Astrocyte (in vitro differentiated cells and primary cell): ENCODE measurements at regions not wholly inside any gene's neighbourhood (a gene's known extent, or its start where the extent isn't known, plus 50 kb on each side); places are given as distances from the start of the nearest gene placed in this dataset.

Experiments
- DNase-seq: peaks from one replicate; pipeline ENCODE4 v3.0.0-alpha.2; 2010; ENCODE audit warnings: low read depth
- FAIRE-seq: peaks from 2 replicates; lab custom pipeline; 2011; peaks lifted over from hg19 to GRCh38; lab: Jason Lieb, UNC
- H2AFZ ChIP-seq: 2 replicates; pipeline ENCODE4 v1.6.0; 2012; ENCODE audit warnings: low read depth, low read length, inconsistent platforms
- H3K27ac ChIP-seq: 2 replicates; pipeline ENCODE4 v1.5.1; 2011; ENCODE audit warnings: low read depth, low read length, inconsistent platforms
- H3K27me3 ChIP-seq: 2 replicates; pipeline ENCODE4 v1.6.0; 2011; ENCODE audit warnings: low read length, inconsistent platforms; ENCODE audit not compliant: insufficient read depth
- H3K36me3 ChIP-seq: 2 replicates; pipeline ENCODE4 v1.5.1; 2011; ENCODE audit warnings: low read length, inconsistent platforms; ENCODE audit not compliant: insufficient read depth
- H3K4me1 ChIP-seq: 2 replicates; pipeline ENCODE4 v1.5.1; 2011; ENCODE audit warnings: low read length, inconsistent platforms; ENCODE audit not compliant: insufficient read depth
- H3K4me2 ChIP-seq: 2 replicates; pipeline ENCODE4 v1.6.0; 2012; ENCODE audit warnings: low read length, inconsistent platforms
- H3K4me3 ChIP-seq: 2 replicates; pipeline ENCODE4 v1.5.1; 2011; ENCODE audit warnings: low read depth, mild to moderate bottlenecking, low read length, inconsistent platforms; ENCODE audit not compliant: insufficient read depth
- H3K79me2 ChIP-seq: 2 replicates; pipeline ENCODE4 v1.6.0; 2012; ENCODE audit warnings: mild to moderate bottlenecking, low read length, inconsistent platforms; ENCODE audit not compliant: insufficient read depth
- H3K9ac ChIP-seq: 2 replicates; pipeline ENCODE4 v1.6.0; 2012; ENCODE audit warnings: mild to moderate bottlenecking, low read length, inconsistent platforms
- H3K9me3 ChIP-seq: 2 replicates; pipeline ENCODE4 v1.5.1; 2012; ENCODE audit warnings: low read depth, mild to moderate bottlenecking, low read length, inconsistent platforms; ENCODE audit not compliant: insufficient read depth
- H4K20me1 ChIP-seq: 2 replicates; pipeline ENCODE4 v1.6.0; 2012; ENCODE audit warnings: low read length, inconsistent platforms; ENCODE audit not compliant: insufficient read depth
- H3K27ac Mint-ChIP-seq: one replicate; pipeline ENCODE4 v1.8.0; 2021; ENCODE audit warnings: mild to moderate bottlenecking, mixed read lengths; ENCODE audit not compliant: unreplicated experiment
- H3K27me3 Mint-ChIP-seq: one replicate; pipeline ENCODE4 v1.8.0; 2021; ENCODE audit warnings: low read depth, mixed read lengths; ENCODE audit not compliant: unreplicated experiment
- H3K36me3 Mint-ChIP-seq: one replicate; pipeline ENCODE4 v1.8.0; 2021; ENCODE audit warnings: low read depth, mixed read lengths; ENCODE audit not compliant: unreplicated experiment
- H3K4me1 Mint-ChIP-seq: one replicate; pipeline ENCODE4 v1.8.0; 2021; ENCODE audit warnings: low read depth, mixed read lengths; ENCODE audit not compliant: unreplicated experiment
- H3K4me3 Mint-ChIP-seq: one replicate; pipeline ENCODE4 v1.8.0; 2021; ENCODE audit warnings: mild to moderate bottlenecking, moderate library complexity, mixed read lengths; ENCODE audit not compliant: unreplicated experiment
- H3K9me3 Mint-ChIP-seq: one replicate; pipeline ENCODE4 v1.8.0; 2021; ENCODE audit warnings: mild to moderate bottlenecking, mixed read lengths; ENCODE audit not compliant: unreplicated experiment
- CTCF ChIP-seq: IDR thresholded peaks from 2 replicates; pipeline ENCODE4 v1.5.1; 2011; ENCODE audit warnings: low read depth, mild to moderate bottlenecking, inconsistent platforms, low read length, moderate library complexity; ENCODE audit not compliant: insufficient read depth
- EZH2 ChIP-seq: IDR thresholded peaks from 2 replicates; pipeline ENCODE4 v1.6.1; 2012; ENCODE audit warnings: mild to moderate bottlenecking, low read length, inconsistent platforms; ENCODE audit not compliant: insufficient read depth

GRCh38 chr13:80604098-80604497 is 263.2 kb upstream of the SPRY2 start:
- Histone ChIP-seq H4K20me1 (no peaks in the 10 kb centered on the region), H3K4me1 (no peaks in the 10 kb centered on the region), H3K4me3 (no peak overlapping the region), H3K4me2 (no peak overlapping the region), H3K27ac (no peak overlapping the region), H3K36me3 (no peaks in the 10 kb centered on the region), H3K9me3 (no peaks in the 10 kb centered on the region), H2AFZ (no peak overlapping the region), H3K27me3 (no peaks in the 10 kb centered on the region), H3K79me2 (no peaks in the 10 kb centered on the region), H3K9ac (no peak overlapping the region)
- Mint-ChIP-seq H3K4me3 (no peak overlapping the region), H3K36me3 (no peaks in the 10 kb centered on the region), H3K9me3 (no peaks in the 10 kb centered on the region), H3K27ac (no peak overlapping the region), H3K4me1 (peaks cover 7% of the 10 kb centered on the region), H3K27me3 (no peaks in the 10 kb centered on the region)
- FAIRE-seq: no peak
- TF ChIP-seq CTCF (no peak), EZH2 (no peak)
- DNase-seq: no peak

GRCh38 chr13:80603351-80603750 is 262.4 kb upstream of the SPRY2 start:
- Mint-ChIP-seq H3K36me3 (no peaks in the 10 kb centered on the region), H3K4me3 (no peak overlapping the region), H3K4me1 (peaks cover 7% of the 10 kb centered on the region), H3K27me3 (no peaks in the 10 kb centered on the region), H3K9me3 (no peaks in the 10 kb centered on the region), H3K27ac (no peak overlapping the region)
- Histone ChIP-seq H3K27me3 (no peaks in the 10 kb centered on the region), H3K4me3 (no peak overlapping the region), H3K27ac (no peak overlapping the region), H3K9ac (no peak overlapping the region), H3K4me2 (no peak overlapping the region), H3K4me1 (no peaks in the 10 kb centered on the region), H4K20me1 (no peaks in the 10 kb centered on the region), H2AFZ (no peak overlapping the region), H3K36me3 (no peaks in the 10 kb centered on the region), H3K79me2 (no peaks in the 10 kb centered on the region), H3K9me3 (no peaks in the 10 kb centered on the region)
- DNase-seq (no peak), FAIRE-seq (no peak)
- TF ChIP-seq CTCF: no peak
- no peak for TF ChIP-seq EZH2

- H3K36me3 ChIP-seq: no peaks in the 10 kb centered on the region
- H3K9me3 ChIP-seq: no peaks in the 10 kb centered on the region
- peaks cover 9% of the 10 kb centered on the region for H3K4me1 Mint-ChIP-seq
- no peaks in the 10 kb centered on the region for H3K4me1 ChIP-seq
- no peak overlapping the region for H3K4me2 ChIP-seq
- H3K9ac ChIP-seq: no peak overlapping the region
- no peak overlapping the region for H3K4me3 ChIP-seq
- no peak overlapping the region for H2AFZ ChIP-seq
- H3K79me2 ChIP-seq: no peaks in the 10 kb centered on the region
- no peaks in the 10 kb centered on the region for H3K27me3 Mint-ChIP-seq
- no peak overlapping the region for H3K4me3 Mint-ChIP-seq
- TF ChIP-seq CTCF (no peak), EZH2 (no peak)
- H4K20me1 ChIP-seq: no peaks in the 10 kb centered on the region
- H3K9me3 Mint-ChIP-seq: no peaks in the 10 kb centered on the region
- FAIRE-seq (no peak), DNase-seq (no peak)
- no peak overlapping the region for H3K27ac Mint-ChIP-seq
- H3K27ac ChIP-seq: no peak overlapping the region
- no peaks in the 10 kb centered on the region for H3K27me3 ChIP-seq
- H3K36me3 Mint-ChIP-seq: no peaks in the 10 kb centered on the region
Measured at GRCh38 chr13:80599765-80600164, 258.8 kb upstream of the SPRY2 start.
